T-helper 1 cell (primary cell): ENCODE measurements at regions not wholly inside any gene's neighbourhood (a gene's known extent, or its start where the extent isn't known, plus 50 kb on each side); places are given as distances from the start of the nearest gene placed in this dataset.
A peak's percentile ranks its signal among the peaks of the same experiment; 100 is the strongest.

Experiments used
- DNase-seq, 5 donors: peaks; one replicate each; pipeline ENCODE4 v3.0.0-alpha.2; 2012 to 2020

DNA sequence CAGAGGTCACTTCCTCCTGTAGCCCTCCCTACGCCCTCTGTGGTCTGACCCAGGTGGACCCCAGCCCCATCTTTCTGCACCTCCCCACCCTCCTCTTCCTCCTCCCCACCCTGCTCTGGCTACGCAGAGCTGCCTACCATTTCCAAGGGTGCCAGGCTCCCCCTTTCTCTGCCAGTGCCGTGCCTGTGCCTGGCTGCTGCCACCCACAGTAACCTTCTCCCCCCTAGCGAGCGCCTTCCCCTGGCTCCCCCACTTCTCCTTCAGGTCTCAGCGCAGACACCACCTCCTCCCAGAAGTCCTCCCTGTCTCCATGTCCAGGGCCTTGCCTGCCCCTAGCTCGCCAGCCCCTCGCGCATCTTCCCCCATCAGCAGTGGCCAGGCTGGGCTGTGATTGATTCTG lies 471.5 kb downstream of the PTPRU start:
- DNase-seq, result no peak

DNA sequence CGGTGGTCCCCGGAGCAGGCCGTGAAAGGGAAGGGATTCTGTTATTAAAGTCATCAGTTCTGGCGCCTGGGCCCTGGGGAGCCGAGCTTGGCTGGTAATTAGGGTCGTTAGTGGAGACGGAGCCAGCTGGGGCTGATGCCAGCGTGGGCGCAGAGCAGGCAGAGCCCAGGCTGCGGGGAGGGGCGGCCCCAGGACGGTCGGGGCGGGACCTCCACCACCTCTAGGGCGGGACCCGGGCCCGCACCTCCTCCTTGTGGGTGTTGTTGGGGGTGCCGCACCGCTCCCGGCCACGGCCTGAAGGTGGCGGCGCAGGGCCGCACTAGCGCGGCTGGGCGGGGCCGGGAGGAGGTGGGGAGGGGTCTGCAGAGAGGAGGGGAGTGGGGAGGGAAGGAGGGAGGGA lies 470.6 kb downstream of the PTPRU start:
- peak in 1 of 5 donors; percentile 60 for DNase-seq

DNA sequence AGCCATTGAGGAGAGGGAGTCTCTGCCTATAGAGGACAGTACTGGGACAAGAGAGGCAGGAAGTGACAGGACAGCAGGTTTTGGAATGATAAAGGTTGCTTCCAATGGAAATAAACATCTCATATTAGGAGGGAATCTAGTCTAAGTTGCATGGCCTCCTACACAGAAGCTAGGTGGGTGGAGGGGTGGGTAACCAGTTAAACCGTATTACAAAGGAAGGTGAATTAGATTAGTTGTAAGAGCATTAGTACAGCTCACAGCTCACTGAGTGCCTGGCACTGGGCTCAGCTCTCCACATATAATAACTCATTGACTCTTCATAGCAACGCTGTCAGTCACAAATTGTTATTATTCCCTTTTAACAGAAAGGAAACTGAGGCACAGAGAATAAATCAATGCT lies 468.1 kb downstream of the PTPRU start:
- DNase-seq, result no peak

DNA sequence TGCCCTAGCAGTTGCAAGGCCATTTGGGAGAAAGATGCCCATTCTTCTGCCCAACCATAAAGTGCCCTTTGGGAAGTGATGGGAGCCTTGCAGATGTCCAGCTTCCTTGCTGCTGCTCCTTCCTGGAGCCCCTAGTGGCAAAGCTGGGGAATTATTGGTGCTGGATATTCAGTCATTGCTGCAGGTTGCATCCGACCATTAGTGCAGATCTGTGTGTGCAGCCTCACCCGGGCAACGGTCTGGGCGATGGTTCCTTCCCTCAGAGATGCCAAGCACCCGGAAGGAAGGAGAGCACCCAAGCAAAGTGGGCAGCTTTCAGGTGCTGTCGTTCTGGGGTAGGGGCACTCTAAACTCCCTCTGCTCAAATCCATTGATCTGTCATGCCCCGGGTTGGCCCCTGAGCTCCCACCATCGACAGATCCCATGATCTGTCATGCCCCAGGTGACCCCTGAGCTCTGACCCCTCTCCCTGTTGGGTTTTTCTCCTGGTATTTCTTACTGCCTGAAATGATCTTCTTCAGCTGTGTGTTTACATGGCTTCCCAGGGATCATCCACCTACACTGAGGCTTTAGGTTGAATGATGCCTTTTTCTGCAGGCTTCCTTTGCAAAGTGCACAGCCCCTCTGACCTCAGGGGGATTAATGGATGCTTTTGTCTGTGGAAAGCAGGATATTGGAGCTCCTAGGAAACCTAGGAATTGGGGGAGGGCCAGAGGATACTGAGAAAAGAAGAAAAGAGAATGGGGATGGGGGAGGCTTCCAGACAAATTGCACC lies 467.5 kb downstream of the PTPRU start:
- no peak for DNase-seq

DNA sequence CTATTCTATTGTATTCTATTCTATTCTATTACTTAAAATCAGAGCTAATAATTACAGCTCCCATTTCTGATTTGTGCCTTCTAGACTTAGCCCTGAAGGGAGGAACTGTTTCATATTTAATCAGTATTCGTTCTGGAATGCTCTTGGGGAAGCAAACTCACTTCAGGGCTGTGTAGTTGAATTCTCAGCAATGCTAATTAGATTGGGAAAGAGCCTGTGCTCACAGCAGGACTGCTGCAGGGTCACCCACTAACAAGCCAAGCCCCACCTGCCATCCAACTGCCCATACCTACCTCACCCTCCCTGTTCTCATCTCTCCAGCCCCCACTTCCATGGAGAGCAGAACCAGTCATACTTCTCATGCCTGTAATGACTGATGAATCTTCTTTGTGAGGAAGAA lies 464.2 kb downstream of the PTPRU start:
- no peak for DNase-seq

DNA sequence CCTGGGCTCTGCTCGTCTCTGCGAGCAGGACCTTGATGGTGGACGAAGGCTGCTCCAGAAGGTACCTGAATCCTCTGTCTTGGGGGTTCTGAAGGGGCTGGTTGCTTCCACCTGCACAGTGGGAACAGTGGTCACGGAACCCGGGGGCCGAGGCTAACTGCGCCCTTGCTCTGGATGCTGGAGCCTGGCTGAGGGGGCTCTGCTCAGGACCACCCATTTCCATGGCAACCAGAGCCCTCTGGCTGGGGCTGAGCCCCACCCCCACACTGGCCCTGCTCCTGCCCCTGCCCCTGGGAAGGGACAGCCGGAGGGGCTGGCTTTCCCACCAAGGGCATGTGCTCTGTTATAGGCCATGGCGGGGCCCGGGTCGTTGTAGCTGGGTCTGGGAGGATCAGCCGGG lies 462.3 kb downstream of the PTPRU start:
- no peak for DNase-seq

DNA sequence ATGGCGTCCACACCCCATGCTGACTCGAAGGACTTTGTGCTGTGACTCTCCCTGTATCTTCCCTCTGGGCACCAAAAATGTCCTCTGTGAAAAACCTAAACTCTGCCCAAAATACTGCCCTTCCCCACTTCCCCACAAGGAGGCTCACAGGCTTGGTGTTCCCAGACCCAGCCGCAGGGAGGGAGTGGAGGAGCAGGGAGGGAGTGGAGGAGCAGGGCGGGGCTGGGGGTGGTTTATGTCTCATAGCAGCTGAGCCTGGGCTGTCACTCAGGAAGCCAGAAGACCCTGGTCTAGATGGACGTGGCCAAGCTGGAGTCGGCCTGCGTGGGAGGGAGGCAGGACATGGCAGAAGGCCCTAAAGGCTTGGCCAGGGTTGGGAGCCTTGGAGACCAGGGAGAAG lies 461.7 kb downstream of the PTPRU start:
- no peak for DNase-seq

DNA sequence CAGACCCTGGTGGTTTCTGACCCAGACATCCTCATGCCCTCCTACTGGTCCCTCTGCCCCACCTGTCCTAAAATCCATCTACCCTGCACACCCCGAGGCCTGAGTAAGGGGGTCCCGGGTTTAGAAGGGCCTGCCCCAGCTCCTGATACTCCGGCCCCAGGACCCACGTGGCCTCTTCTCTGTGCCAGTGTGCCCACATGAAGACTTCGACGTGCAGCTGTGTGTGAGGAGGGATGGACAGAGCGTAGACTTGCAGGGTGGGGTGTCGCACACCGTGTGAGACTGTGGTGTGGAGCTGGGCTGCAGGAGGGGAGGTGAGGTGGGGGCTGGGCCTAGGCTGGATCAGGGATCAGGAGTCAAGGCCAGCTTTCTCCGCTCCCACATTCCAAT lies 461.1 kb downstream of the PTPRU start:
- no peak for DNase-seq

DNA sequence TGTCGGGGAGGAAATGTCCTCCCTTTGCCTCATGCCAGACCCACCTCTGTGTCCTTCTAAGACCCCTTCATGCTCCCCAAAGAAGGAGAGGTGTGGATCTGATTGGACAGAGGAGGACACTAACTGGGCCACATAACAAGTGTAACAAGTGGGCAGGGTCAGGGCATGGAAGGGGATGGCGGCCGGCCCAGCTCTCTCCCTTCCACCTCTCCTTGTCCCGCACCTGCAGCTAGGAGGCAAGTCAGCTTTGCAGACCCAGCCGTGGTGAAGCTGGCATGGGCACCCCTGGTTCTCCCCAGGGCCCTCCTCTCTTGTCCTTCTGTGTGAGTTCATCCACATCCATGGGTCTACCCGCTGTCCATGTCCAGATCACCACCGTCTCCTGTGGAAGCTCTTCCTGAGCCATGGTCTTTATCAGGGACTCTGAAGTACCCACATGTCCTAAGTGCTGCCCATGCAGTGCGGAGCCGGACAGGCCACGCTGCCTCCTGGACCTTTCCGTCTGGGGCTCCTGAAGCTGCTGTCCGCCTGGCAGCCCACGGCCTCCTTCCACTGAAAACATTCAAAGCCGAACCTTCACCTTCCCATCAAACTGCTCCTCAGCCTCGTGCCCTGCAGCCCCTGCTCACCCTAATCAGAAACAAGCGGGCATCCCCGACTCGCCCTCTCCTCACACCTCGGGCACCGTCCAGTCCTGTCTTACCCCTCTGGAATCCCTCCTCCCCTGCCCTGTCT lies 460.5 kb downstream of the PTPRU start:
- no peak for DNase-seq

DNA sequence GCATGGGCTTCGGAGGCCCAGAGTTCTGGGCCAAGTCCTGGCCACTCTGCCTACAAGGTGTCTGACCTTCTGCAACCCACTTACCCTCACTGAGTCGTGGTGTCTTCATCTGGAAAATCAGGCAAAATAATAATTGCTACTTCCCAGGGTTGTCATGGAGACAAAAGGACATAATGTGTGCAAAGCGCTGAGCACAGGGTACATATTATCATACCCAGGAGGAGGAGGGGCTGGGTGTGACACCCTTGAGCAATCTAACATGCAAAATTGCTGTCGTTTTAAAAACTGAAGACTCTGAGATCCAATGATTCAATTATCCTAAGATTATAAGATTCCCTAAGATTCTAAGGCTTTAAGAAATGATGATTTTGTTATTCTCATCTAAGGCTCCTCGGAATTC lies 459.5 kb downstream of the PTPRU start:
- DNase-seq, result no peak

DNA sequence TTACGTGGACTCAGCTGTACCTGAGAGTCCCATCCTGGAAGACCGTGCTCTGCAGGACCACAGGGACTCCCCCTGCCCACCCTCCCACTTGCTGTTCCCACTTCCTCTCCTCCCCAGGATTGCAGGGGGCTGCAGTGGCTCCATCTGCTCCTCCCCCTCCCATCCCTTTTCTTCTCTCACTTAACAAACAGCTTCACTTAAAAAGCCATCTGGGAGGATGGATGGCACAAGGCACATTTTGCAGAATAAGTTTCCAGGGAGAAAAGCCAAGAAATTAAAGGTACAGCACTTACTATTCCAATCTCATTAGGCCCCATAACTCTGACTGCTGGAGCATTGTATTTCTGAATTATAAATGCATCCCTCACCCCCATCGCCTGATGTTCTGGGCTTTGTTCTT lies 458.7 kb downstream of the PTPRU start:
- no peak for DNase-seq

DNA sequence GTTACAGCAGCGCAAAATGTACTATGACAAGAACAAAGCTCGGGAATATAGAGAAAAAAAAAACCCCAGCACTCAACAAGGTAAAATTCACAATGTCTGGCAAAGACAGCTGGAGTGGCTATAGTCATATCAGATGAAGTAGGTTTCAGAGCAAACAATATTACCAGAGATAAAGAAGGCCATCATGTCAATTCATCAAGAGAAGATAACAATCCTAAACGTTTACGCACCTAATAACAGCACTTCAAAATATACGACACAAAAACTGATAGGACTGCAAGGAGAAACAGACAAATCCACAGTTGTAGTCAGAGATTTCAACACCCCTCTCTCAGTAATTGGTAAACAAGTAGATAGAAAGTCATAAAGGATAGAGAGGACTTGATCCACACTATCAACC lies 455.2 kb downstream of the PTPRU start:
- no peak for DNase-seq

DNA sequence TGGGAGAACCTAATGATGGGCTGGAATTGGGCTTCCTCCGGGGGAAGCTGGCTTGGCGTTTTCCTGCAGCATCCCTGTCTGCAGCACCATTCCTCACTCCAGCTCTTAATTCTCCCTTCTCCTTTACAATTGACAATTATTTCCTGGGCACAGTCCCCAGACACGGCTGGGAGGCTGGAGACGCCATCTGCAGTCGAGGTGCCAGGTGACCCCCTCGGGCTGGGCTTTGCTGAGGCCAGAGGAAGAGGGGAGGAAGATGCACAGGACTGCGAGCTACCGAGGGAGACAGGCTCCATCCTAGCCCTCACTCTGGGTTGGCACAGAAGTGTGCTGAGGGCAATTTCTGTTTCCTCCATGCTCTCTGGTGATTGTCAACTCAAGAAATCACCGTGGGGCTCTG lies 453.8 kb downstream of the PTPRU start:
- no peak for DNase-seq

DNA sequence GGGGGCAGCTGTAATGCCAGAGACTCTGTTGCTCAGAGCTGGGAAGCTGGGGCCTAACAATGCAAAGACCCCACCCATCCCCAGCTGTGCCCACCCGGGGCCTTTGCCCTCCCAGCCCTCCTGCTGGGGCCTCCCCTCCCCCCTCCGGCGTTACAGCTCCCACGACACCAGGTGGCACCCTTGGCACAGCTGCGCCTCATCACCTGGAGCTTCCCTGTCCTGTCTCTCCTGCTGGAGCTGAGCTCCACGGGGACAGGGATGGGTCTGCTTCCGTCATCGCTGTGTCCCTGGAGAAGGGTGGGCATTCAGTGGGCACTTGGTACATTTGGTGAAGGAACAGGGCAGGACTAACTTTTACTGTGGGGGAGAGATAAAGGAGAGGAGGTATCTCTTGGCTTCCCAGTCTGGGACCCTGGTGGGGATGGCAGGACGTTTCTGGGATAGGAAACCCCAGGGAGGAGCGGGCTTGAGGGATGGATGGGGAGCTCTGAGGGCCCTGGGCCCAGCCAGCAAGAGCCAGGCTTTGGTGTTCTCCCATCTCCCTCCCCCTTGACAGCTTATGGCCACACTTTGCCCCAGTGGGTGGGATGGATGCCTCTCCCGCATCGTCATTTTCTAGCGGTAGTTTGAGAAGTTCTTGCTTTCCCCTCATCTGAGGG lies 453.2 kb downstream of the PTPRU start:
- DNase-seq, result no peak

DNA sequence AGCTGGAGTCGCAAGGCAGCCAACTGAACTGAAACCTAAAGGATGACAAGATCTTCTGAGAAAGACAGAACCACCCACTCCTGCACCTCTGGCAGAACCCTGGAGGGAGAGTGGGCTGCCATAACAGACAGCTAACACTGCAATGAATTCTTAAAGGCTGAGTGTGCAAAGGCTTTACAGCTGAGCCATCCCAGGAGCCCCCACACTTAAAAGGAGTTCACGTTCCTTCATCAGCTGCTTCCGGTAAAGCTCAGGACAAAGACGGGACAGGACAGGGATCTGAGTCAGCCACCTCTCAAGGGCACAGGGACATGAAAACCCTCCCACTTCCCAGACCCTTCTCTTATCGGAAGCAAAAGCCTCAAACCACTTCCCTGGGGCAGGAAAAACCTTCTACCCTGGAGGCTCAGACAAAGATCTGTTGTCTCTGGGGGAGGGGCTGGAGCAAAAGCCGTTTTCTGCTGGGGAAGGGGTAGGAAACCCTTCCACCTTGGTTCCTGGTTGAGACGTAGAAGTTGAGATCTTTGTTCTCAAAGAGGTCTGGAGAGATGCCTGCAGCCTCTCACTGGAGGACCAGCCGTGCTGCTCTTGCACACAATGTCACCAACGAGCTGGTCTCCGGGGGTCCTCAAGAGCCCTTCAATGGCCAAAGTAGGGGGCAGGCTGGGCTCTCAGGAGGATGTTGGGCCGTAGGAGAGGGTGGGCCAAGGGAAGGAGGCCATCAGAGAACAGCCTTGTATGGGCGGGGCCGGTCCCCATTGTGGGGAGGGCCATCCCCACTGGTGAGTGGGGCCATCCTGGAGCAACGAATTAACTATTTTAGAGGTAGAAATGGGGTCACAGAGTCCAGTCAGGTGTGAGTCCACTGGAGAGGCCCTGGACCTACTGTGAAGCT lies 452.4 kb downstream of the PTPRU start:
- peak in 1 of 5 donors; percentile 39 for DNase-seq

DNA sequence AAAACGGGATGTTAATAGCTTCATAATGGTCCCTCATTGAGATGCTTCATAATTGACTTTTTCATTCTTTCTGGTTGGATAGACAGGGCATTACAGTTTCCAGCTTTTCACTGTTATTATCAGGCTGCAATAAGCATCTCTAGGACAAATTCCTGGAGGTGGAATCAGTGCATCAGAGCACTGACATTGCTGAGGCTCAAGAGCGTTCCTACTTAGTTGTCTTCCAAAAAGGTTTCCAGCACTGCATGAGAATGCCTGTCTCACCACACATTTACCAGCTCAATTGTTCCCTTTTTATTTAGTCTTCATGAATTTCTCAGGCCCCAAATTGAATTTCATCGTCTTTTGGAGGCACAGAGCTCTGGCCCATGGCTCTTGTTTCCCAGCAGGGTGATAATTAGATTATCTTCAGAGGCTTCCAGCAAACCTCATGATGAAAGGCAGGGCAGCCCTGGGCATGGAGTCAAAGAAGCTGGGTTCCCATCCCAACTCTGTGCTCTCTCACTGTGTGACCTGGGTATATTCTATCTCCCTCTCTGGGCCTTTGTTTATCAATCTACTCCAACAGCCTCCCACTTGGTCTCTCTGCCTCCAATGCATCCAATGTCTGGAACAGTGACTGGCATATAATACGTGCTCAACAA lies 451.4 kb downstream of the PTPRU start:
- no peak for DNase-seq

DNA sequence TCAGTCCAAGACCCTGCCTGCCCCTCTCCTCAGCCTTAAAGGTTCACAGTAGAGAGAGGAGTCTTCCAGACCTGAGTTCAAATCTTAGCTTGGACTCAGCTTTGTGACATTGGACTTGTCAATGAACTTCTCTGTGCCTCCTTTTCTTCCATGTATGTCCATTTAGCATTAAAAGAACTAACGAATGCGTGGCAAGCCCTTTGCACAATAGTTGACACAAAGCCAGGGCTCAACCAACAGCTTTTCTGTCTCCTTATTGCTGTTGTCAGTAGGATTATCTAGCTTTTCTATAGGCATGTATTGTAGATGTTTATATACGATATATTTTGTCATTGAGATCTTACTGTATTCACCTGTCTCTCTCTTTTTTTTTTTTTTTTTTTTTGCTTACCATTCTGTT lies 450.8 kb downstream of the PTPRU start:
- no peak for DNase-seq

DNA sequence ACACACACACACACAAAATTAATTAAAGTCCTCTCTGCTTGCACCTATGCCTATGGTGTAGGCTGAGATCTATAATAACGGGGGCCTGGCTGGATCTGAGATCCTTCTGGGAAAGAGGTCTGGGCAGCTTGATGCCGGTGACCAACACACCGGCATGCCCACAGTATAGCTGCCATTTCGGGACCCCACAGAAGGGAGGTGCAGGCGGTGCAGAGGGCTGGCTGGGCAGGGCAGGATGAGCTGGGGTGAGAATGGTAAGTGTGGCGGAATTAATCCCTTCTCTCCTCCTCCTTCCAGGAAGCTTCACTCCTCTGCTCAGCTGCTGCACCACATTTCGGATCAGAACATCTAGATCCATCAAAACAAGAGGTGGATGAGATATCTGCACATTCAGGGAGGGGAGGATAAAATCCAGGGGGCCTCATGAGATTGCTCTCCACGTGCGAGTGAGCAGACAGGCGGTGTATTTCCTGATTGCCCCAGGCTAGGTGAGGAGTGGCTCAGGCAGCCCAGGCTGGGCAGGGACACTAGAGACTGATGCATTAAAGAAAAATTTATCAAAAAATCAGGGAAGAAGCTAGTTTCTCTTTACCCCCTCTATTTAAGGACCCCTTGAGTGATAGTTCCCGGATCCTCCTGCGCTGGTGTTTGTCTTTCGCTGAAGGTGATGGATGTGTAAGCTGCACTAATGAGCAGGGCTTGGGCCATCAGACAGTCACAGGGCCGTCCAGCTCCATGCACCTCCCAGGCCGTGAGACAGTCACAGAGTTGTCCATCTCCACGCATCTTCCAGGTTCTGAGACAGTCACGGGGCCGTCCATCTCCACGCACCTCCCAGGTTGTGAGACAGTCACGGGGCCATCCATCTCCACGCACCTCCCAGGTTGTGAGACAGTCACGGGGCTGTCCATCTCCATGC lies 449.9 kb downstream of the PTPRU start:
- DNase-seq, result no peak

DNA sequence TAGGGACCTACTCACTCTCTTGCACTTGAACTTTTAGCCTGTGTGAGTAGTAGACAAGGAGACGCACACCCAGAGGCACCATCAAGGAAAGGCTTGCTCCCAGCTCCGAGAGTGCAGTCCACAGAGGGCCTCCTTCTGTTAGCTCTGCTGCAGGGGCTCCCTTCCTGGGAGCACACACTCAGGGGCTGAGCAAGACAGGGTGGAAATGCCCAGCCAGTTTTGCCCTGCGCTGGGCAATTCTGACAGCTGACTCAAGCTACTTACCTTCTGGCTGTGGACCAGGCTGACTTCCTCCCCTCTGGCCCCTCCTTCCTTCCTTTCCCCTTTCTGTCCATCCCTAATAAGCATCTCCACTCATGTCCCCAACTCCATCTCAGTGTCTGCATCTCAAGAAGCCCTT lies 449.1 kb downstream of the PTPRU start:
- DNase-seq, result no peak

DNA sequence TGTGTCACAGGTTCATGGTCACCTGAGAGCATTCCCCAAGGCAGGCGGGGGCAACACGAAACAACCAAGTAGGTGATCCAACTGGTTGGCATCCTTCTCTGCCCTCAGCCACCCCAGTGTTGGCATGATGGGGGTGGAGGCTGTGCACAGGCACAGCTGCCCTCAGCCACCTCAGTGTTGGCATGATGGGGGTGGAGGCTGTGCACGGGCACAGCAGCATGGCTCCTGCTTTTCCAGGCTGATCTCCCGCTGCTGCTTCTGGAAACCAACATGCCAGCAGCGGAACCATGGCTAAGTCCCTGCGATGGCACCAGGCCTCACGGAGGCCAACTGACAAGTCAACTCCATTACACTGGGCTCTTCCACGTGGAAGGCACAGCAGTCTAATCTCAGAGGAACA lies 447.8 kb downstream of the PTPRU start:
- no peak for DNase-seq

DNA sequence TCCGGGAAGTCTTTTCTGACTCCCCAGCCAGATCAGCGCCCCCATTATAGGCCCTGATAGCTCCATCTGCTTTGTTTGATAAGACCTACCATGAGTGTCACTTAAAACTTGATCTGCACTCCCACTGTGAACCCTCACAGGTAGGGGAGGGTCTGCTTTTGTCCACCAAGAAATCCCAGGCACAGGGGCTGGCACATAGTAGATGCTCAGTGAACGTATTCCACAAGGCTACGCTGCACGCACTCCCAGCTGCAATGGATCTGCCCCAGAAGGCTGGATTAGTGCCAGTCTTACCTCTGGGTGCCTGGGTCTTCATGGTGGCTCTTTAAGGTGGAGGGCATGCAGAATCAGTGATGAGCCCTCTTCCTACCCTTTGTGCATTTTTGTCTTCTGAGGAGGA lies 447.1 kb downstream of the PTPRU start:
- DNase-seq, result no peak
